ENCODE measurements at regions not wholly inside any gene's neighbourhood (a gene's known extent, or its start where the extent isn't known, plus 50 kb on each side); places are given as distances from the start of the nearest gene placed in this dataset.
"Not testable (repeated sequence)": the region's sequence is repeated elsewhere in the genome, so short reads cannot be mapped to it uniquely, and the experiment has no call there.

DNA sequence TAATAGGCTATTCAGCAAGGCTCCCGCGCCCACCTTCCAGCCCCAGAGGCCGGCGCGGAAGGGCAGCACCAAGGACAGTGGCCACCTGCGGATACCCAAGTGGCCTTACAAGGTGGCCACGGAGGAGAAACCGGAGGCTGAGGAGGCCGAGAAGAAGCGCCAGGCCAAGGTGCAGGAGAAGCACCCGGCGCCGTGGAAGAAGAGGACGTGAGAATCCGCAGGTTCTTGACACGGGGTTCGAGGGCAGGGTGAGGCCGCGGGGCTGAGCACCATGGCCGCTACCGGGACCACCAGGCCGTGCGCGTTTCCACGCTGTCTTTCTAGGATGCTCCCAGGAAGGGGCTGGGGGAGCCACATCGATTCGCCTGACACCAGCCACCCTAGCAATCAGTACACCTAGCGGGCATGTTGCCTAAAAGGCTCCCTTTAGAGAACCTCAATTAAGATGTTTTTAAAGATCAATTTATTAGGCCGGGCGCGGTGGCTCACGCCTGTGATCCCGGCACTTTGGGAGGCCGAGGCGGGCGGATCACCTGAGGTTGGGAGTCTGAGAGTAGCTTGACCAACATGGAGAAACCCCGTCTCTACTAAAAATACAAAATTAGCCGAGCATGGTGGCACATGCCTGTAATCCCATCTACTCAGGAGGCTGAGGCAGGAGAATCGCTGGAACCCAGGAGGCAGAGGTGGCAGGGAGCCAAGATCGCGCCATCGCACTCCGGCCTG is 134.3 kb upstream of the OR4C13 start:
- TF ChIP-seq, protein P1, sequence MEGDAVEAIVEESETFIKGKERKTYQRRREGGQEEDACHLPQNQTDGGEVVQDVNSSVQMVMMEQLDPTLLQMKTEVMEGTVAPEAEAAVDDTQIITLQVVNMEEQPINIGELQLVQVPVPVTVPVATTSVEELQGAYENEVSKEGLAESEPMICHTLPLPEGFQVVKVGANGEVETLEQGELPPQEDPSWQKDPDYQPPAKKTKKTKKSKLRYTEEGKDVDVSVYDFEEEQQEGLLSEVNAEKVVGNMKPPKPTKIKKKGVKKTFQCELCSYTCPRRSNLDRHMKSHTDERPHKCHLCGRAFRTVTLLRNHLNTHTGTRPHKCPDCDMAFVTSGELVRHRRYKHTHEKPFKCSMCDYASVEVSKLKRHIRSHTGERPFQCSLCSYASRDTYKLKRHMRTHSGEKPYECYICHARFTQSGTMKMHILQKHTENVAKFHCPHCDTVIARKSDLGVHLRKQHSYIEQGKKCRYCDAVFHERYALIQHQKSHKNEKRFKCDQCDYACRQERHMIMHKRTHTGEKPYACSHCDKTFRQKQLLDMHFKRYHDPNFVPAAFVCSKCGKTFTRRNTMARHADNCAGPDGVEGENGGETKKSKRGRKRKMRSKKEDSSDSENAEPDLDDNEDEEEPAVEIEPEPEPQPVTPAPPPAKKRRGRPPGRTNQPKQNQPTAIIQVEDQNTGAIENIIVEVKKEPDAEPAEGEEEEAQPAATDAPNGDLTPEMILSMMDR (IDR thresholded peaks at IDR 0.05) = not testable (repeated sequence)
- not testable (repeated sequence) for TF ChIP-seq POLR2A (IDR thresholded peaks at IDR 0.05)
